Omental fat pad (tissue), 3 donors: ENCODE measurements at regions not wholly inside any gene's neighbourhood (a gene's known extent, or its start where the extent isn't known, plus 50 kb on each side); places are given as distances from the start of the nearest gene placed in this dataset.
"Not testable (repeated sequence)": the region's sequence is repeated elsewhere in the genome, so short reads cannot be mapped to it uniquely, and the experiment has no call there.

Experiments used
- ATAC-seq: fragments of 150-250 bp; one replicate; pipeline ENCODE4 v1.9.1; 2016; ENCODE audit warnings: mild to moderate bottlenecking, moderate library complexity; ENCODE audit not compliant: low FRiP score
- DNase-seq: peaks from one replicate; pipeline ENCODE4 v3.0.0-alpha.2; 2019; ENCODE audit warnings: low spot score
- TF ChIP-seq, protein P1 (sequence below), 3 donors: fragments of 450-650 bp; IDR thresholded peaks; one replicate each; pipeline ENCODE4 v1.5.1; 2016 to 2017; ENCODE audit warnings: antibody characterized with exemption in 3 of 3, mild to moderate bottlenecking in 3 of 3, moderate library complexity in 2 of 3

GRCh38 chr5:85428426-85428934, 1043.8 kb upstream of the EDIL3 start:
- DNase-seq (no peak), ATAC-seq (no peak)
- TF ChIP-seq, protein P1, sequence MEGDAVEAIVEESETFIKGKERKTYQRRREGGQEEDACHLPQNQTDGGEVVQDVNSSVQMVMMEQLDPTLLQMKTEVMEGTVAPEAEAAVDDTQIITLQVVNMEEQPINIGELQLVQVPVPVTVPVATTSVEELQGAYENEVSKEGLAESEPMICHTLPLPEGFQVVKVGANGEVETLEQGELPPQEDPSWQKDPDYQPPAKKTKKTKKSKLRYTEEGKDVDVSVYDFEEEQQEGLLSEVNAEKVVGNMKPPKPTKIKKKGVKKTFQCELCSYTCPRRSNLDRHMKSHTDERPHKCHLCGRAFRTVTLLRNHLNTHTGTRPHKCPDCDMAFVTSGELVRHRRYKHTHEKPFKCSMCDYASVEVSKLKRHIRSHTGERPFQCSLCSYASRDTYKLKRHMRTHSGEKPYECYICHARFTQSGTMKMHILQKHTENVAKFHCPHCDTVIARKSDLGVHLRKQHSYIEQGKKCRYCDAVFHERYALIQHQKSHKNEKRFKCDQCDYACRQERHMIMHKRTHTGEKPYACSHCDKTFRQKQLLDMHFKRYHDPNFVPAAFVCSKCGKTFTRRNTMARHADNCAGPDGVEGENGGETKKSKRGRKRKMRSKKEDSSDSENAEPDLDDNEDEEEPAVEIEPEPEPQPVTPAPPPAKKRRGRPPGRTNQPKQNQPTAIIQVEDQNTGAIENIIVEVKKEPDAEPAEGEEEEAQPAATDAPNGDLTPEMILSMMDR (IDR thresholded peaks at IDR 0.05): no peak

DNA sequence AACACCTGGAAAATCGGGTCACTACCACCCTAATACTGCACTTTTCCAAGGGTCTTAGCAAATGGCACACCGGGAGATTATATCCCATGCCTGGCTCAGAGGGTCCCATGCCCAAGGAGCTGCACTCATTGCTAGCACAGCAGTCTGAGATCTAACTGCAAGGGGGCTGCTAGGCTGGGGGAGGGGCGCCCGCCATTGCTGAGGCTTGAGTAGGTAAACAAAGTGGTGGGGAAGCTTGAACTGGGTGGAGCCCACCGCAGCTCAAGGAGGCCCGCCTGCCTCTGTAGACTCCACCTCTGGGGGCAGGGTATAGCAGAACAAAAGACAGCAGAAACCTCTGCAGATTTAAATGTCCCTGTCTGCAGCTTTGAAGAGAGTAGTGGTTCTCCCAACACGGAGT, 1047.0 kb upstream of the EDIL3 start:
- DNase-seq, ATAC-seq: not testable (repeated sequence)

DNA sequence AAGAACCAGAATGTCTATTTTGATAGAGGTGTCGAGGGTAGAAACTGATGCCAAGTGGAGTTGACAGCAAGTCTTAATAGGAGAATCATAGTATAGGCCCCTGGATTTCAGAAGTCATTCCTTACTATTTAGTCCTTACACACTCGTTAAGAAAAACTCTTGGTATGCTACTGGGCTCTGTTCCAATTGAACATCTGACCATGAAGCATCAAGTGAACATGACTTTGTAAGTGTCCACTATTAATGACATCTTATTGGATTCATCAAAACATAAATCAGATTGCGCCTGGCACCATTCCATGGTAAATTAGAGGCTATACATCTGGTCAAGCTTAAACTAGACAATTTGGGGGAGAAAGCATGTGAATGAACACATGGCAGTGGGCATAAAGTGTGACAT, 1056.5 kb upstream of the EDIL3 start:
- no peak for ATAC-seq

DNA sequence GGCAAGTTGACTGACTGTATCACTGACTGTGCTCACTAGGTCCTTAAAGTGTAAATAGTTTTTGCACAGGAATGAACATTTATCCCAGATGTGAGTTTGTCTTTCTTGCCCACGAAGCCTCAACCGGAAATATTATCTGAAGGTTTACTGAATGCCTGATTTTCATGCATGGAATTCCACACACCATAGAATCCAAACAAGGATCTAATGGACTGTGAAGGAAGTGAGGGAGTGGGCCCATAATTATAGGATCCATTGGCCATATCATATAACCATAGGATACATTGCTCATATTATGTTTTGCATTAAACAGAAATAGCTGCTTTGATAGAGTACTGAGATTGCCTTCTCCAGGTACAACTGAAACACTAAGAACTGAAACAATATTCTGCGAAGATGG, 1057.2 kb upstream of the EDIL3 start:
- TF ChIP-seq, protein P1 (IDR thresholded peaks at IDR 0.05): no peak
- DNase-seq: no peak
- no peak for ATAC-seq

More for the DNA sequence above, 1056.5 kb upstream of the EDIL3 start:
- TF ChIP-seq, protein P1 (IDR thresholded peaks at IDR 0.05): no peak
- DNase-seq: no peak

DNA sequence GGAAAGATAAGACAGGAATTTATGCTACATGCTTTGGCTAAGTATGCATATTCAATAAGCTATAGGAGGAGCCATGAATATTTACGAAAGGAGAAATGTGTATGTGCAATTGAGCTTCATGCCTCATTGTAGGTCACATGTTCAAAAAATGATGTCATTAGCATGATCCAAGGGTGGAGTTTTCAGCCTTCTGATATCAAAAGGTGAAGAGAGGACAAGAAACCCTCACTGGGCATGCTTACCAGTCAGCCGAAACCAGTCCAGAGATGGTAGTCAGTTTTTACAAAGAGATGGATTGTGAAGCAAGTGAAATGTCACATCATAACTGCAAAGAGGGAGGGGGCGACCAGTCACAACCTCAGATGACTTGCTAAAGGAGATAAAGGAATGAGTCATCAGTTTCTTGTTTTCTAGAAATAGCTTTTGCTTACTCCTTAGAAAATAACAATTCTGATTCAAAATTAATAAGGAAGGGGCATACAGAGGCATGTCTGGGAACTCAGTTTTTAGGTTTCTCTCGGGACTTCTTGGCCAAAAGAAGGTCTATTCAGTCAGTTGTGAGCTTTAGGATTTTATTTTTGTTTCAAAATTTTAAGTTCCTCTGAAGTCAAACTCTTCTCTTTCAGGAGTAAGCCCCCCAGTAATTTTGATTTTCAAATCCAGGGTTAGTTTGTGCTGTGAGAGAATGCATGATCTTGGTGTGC, 1067.8 kb upstream of the EDIL3 start:
- no peak for DNase-seq
- no peak for ATAC-seq
- TF ChIP-seq, protein P1 (IDR thresholded peaks at IDR 0.05): no peak

DNA sequence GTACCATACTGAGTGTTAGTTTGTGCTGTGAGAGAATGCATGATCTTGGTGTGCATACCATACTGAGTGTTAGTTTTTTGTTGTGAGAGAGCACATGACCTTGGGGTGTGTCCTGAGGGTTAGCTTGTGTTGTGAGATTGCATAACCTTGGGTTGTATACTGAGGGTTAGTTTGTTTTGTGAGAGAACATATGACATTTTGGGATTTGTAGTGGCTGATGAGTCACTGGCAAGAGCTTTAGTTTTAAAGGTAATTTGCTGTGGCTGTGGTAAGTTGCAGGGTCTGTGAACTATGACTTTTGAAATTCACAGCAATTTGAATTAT, 1068.3 kb upstream of the EDIL3 start:
- ATAC-seq: no peak
- TF ChIP-seq, protein P1 (IDR thresholded peaks at IDR 0.05): no peak
- DNase-seq: no peak

DNA sequence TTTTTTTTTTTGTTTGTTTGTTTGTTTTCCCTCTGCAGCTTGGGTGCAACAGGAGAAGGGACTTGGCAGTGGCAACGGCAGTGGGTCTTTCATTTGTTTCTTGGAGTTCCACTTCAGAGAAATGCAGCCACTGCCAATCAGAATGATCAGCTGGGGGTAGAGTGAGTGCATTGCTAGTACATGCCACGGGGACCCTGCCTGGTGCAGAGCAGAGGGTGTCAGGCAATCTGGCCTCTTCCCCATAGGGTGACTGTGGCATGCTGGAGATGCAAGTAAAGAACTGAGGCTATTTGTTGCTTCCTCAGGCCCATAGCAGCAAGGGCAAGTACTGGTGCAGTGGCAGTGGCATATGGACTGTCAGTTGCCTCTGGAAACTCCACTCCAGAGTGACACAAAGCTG, 1073.6 kb upstream of the EDIL3 start:
- no peak for ATAC-seq
- no peak for DNase-seq
- TF ChIP-seq, protein P1 (IDR thresholded peaks at IDR 0.05): no peak
